ENCODE measurements at regions not wholly inside any gene's neighbourhood (a gene's known extent, or its start where the extent isn't known, plus 50 kb on each side); places are given as distances from the start of the nearest gene placed in this dataset.

DNA sequence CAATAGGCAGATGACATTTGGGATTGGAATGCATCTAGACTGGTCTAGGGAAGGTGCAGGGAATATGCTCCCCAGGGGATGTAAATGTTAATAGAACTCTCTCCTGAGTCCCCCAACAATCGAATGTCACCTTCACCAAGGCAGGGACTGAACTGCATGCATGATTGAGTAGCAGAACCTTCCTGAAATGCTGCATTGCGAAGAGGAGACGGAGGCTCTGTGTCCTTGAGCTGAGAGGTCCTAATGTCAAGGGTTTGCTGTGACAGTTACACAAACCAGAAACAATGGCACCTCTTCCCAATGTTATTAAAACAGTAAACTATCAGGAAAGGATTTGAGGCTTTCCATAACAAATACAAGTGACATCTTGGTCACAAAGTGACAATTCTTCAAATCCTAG, 117.5 kb upstream of the SFSWAP start:
- no CpG with 5 or more reads among the region's 3 CpGs for WGBS (ENCODE audit: extremely low coverage, insufficient coverage, insufficient read length)
- H2BK120ac ChIP-seq (ENCODE audit: insufficient read depth, low read length, poor library complexity): no peak overlapping the region
- H3K4ac ChIP-seq (ENCODE audit: low read depth, low read length): no peak overlapping the region
- H4K8ac ChIP-seq (ENCODE audit: low read depth, low read length): no peak overlapping the region
- H3K27me3 ChIP-seq (ENCODE audit: insufficient read depth, low read length): no peaks in the 10 kb centered on the region
- no peak overlapping the region for H3K23ac ChIP-seq (ENCODE audit: low read length)
- H2BK5ac ChIP-seq (ENCODE audit: low read depth, low read length, poor library complexity): no peak overlapping the region
- H2AFZ ChIP-seq (ENCODE audit: insufficient read depth, low read length, poor library complexity): no peak overlapping the region
- no peak overlapping the region for H3K4me3 ChIP-seq (ENCODE audit: low read depth, low read length)
- H3K9me3 ChIP-seq (ENCODE audit: insufficient read depth, low read depth, low read length): no peaks in the 10 kb centered on the region
- H3K79me1 ChIP-seq (ENCODE audit: low read length): no peaks in the 10 kb centered on the region
- H3K36me3 ChIP-seq (ENCODE audit: control insufficient read depth in 1 of 2, insufficient read depth in 2 of 2, low read length in 2 of 2): no peaks in the 10 kb centered on the region
- no peak overlapping the region for H2AK5ac ChIP-seq (ENCODE audit: low read length)
- H3K4me2 ChIP-seq (ENCODE audit: low read length): no peak overlapping the region
- H2BK12ac ChIP-seq (ENCODE audit: low read length): no peak overlapping the region
- H3K9ac ChIP-seq (ENCODE audit: low read length): no peak overlapping the region
- no peaks in the 10 kb centered on the region for H3K79me2 ChIP-seq (ENCODE audit: control insufficient read depth, insufficient read depth, low read length, poor library complexity)
- no peak overlapping the region for H4K91ac ChIP-seq (ENCODE audit: low read depth, low read length)
- H3K14ac ChIP-seq (ENCODE audit: low read length): no peak overlapping the region
- no peak overlapping the region for H4K12ac ChIP-seq (ENCODE audit: low read depth, low read length)
- H3K18ac ChIP-seq (ENCODE audit: low read length): no peak overlapping the region
- no peak for DNase-seq
- peaks cover 0 to 3% of the 10 kb centered on the region in 2 experiments for H3K4me1 ChIP-seq (ENCODE audit: control insufficient read depth in 1 of 2, insufficient read depth in 2 of 2, low read length in 2 of 2)
- H3K27ac ChIP-seq (ENCODE audit: low read depth, low read length): no peak overlapping the region

GRCh38 chr12:131596115-131596514, 114.8 kb upstream of the SFSWAP start:
- Histone ChIP-seq H3K4me2 (ENCODE audit: low read length) (no peak overlapping the region), H4K12ac (ENCODE audit: low read depth, low read length) (no peak overlapping the region), H3K4me3 (ENCODE audit: low read depth, low read length) (no peak overlapping the region), H2AFZ (ENCODE audit: insufficient read depth, low read length, poor library complexity) (no peak overlapping the region), H3K79me1 (ENCODE audit: low read length) (no peaks in the 10 kb centered on the region), H2BK12ac (ENCODE audit: low read length) (no peak overlapping the region), H2AK5ac (ENCODE audit: low read length) (no peak overlapping the region), H3K36me3 (ENCODE audit: control insufficient read depth in 1 of 2, insufficient read depth in 2 of 2, low read length in 2 of 2) (no peaks in the 10 kb centered on the region), H3K23ac (ENCODE audit: low read length) (no peak overlapping the region), H3K79me2 (ENCODE audit: control insufficient read depth, insufficient read depth, low read length, poor library complexity) (no peaks in the 10 kb centered on the region), H3K9ac (ENCODE audit: low read length) (no peak overlapping the region), H3K4ac (ENCODE audit: low read depth, low read length) (no peak overlapping the region), H4K8ac (ENCODE audit: low read depth, low read length) (no peak overlapping the region), H3K14ac (ENCODE audit: low read length) (no peak overlapping the region), H3K27me3 (ENCODE audit: insufficient read depth, low read length) (no peaks in the 10 kb centered on the region), H3K27ac (ENCODE audit: low read depth, low read length) (no peak overlapping the region), H2BK120ac (ENCODE audit: insufficient read depth, low read length, poor library complexity) (no peak overlapping the region), H2BK5ac (ENCODE audit: low read depth, low read length, poor library complexity) (no peak overlapping the region), H3K4me1 (ENCODE audit: control insufficient read depth in 1 of 2, insufficient read depth in 2 of 2, low read length in 2 of 2) (peaks cover 0 to 3% of the 10 kb centered on the region in 2 experiments), H3K9me3 (ENCODE audit: insufficient read depth, low read depth, low read length) (no peaks in the 10 kb centered on the region), H3K18ac (ENCODE audit: low read length) (no peak overlapping the region), H4K91ac (ENCODE audit: low read depth, low read length) (no peak overlapping the region)
- DNase-seq: no peak
- no CpG with 5 or more reads among the region's 5 CpGs for WGBS (ENCODE audit: extremely low coverage, insufficient coverage, insufficient read length)

DNA sequence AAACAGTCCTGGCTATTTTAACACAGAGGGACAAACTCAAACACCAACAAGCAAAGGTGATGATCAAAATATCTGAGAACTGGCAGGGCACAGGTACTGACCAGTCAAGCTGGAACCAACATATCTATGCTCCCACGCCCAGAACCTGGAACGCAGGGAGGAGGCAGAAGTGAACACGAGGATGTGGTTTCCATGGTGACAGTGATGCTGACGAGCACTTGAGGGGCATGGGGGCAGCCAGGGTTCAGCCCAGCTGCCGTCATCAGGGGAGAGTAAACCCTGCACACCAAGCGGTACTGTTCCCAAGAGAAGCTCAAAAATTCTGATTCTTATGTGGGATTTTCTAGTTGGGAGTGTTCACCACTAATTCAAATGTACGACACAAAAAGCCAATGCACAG, 113.6 kb upstream of the SFSWAP start:
- WGBS (ENCODE audit: extremely low coverage, insufficient coverage, insufficient read length): no CpG with 5 or more reads among the region's 7 CpGs
- H4K8ac ChIP-seq (ENCODE audit: low read depth, low read length): no peak overlapping the region
- H3K27ac ChIP-seq (ENCODE audit: low read depth, low read length): no peak overlapping the region

GRCh38 chr12:131598717-131599116, 112.2 kb upstream of the SFSWAP start:
- Histone ChIP-seq H2BK5ac (ENCODE audit: low read depth, low read length, poor library complexity) (no peak overlapping the region), H2AK5ac (ENCODE audit: low read length) (no peak overlapping the region), H2AFZ (ENCODE audit: insufficient read depth, low read length, poor library complexity) (no peak overlapping the region), H3K4ac (ENCODE audit: low read depth, low read length) (no peak overlapping the region), H3K4me3 (ENCODE audit: low read depth, low read length) (no peak overlapping the region), H3K18ac (ENCODE audit: low read length) (no peak overlapping the region), H4K12ac (ENCODE audit: low read depth, low read length) (no peak overlapping the region), H3K79me1 (ENCODE audit: low read length) (no peaks in the 10 kb centered on the region), H3K4me2 (ENCODE audit: low read length) (no peak overlapping the region), H2BK120ac (ENCODE audit: insufficient read depth, low read length, poor library complexity) (no peak overlapping the region), H3K27me3 (ENCODE audit: insufficient read depth, low read length) (no peaks in the 10 kb centered on the region), H4K8ac (ENCODE audit: low read depth, low read length) (no peak overlapping the region), H3K27ac (ENCODE audit: low read depth, low read length) (no peak overlapping the region), H3K9me3 (ENCODE audit: insufficient read depth, low read depth, low read length) (no peaks in the 10 kb centered on the region), H3K14ac (ENCODE audit: low read length) (no peak overlapping the region), H4K91ac (ENCODE audit: low read depth, low read length) (no peak overlapping the region), H3K79me2 (ENCODE audit: control insufficient read depth, insufficient read depth, low read length, poor library complexity) (no peaks in the 10 kb centered on the region), H3K4me1 (ENCODE audit: control insufficient read depth in 1 of 2, insufficient read depth in 2 of 2, low read length in 2 of 2) (no peaks in the 10 kb centered on the region), H3K9ac (ENCODE audit: low read length) (no peak overlapping the region), H3K23ac (ENCODE audit: low read length) (no peak overlapping the region), H2BK12ac (ENCODE audit: low read length) (no peak overlapping the region), H3K36me3 (ENCODE audit: control insufficient read depth in 1 of 2, insufficient read depth in 2 of 2, low read length in 2 of 2) (no peaks in the 10 kb centered on the region)
- no peak for DNase-seq
- no CpG with 5 or more reads among the region's 5 CpGs for WGBS (ENCODE audit: extremely low coverage, insufficient coverage, insufficient read length)

More for the DNA sequence above, 113.6 kb upstream of the SFSWAP start:
- no peaks in the 10 kb centered on the region for H3K9me3 ChIP-seq (ENCODE audit: insufficient read depth, low read depth, low read length)
- no peaks in the 10 kb centered on the region for H3K27me3 ChIP-seq (ENCODE audit: insufficient read depth, low read length)
- no peak overlapping the region for H4K91ac ChIP-seq (ENCODE audit: low read depth, low read length)
- DNase-seq: no peak
- H3K4ac ChIP-seq (ENCODE audit: low read depth, low read length): no peak overlapping the region
- no peak overlapping the region for H2AK5ac ChIP-seq (ENCODE audit: low read length)
- no peaks in the 10 kb centered on the region for H3K79me1 ChIP-seq (ENCODE audit: low read length)
- no peak overlapping the region for H2AFZ ChIP-seq (ENCODE audit: insufficient read depth, low read length, poor library complexity)
- H2BK120ac ChIP-seq (ENCODE audit: insufficient read depth, low read length, poor library complexity): no peak overlapping the region
- H3K4me3 ChIP-seq (ENCODE audit: low read depth, low read length): no peak overlapping the region
- no peaks in the 10 kb centered on the region for H3K36me3 ChIP-seq (ENCODE audit: control insufficient read depth in 1 of 2, insufficient read depth in 2 of 2, low read length in 2 of 2)
- H3K18ac ChIP-seq (ENCODE audit: low read length): no peak overlapping the region
- no peak overlapping the region for H2BK12ac ChIP-seq (ENCODE audit: low read length)
- no peak overlapping the region for H4K12ac ChIP-seq (ENCODE audit: low read depth, low read length)
- H3K14ac ChIP-seq (ENCODE audit: low read length): no peak overlapping the region
- no peak overlapping the region for H3K9ac ChIP-seq (ENCODE audit: low read length)
- peaks cover 0 to 3% of the 10 kb centered on the region in 2 experiments for H3K4me1 ChIP-seq (ENCODE audit: control insufficient read depth in 1 of 2, insufficient read depth in 2 of 2, low read length in 2 of 2)
- no peak overlapping the region for H2BK5ac ChIP-seq (ENCODE audit: low read depth, low read length, poor library complexity)
- H3K4me2 ChIP-seq (ENCODE audit: low read length): no peak overlapping the region
- no peaks in the 10 kb centered on the region for H3K79me2 ChIP-seq (ENCODE audit: control insufficient read depth, insufficient read depth, low read length, poor library complexity)
- H3K23ac ChIP-seq (ENCODE audit: low read length): no peak overlapping the region

Measured in trophoblast cell (in vitro differentiated cells and primary cell).